Esophagus squamous epithelium (tissue), 5 donors: ENCODE measurements at regions not wholly inside any gene's neighbourhood (a gene's known extent, or its start where the extent isn't known, plus 50 kb on each side); places are given as distances from the start of the nearest gene placed in this dataset.

Source experiments
- DNase-seq: peaks from one replicate; lab custom pipeline; 2025; lab: John Stamatoyannopoulos, UW
- H3K27ac ChIP-seq, 4 donors: fragments of 200-600 bp; sonication (generic); one replicate each; pipeline ENCODE4 v1.5.1; 2016 to 2019; ENCODE audit warnings: mild to moderate bottlenecking in 1 of 4
- H3K27me3 ChIP-seq, 4 donors: fragments of 200-600 bp; sonication (generic); 1 replicate in 3 of 4; 2 replicates in 1 of 4; pipeline versions ENCODE4 v1.5.1 to v1.6.0; 2017 to 2021; ENCODE audit warnings: antibody characterized with exemption in 1 of 4
- H3K36me3 ChIP-seq, 3 donors: fragments of 200-600 bp; sonication (generic); one replicate each; pipeline ENCODE4 v1.5.1; 2016 to 2019
- H3K4me1 ChIP-seq, 3 donors: fragments of 200-600 bp; sonication (generic); one replicate each; pipeline ENCODE4 v1.5.1; 2017 to 2019
- H3K4me3 ChIP-seq, 4 donors: fragments of 200-600 bp; sonication (generic); 1 replicate in 3 of 4; 2 replicates in 1 of 4; pipeline ENCODE4 v1.5.1; 2016 to 2019; ENCODE audit warnings: mild to moderate bottlenecking in 2 of 4, moderate library complexity in 1 of 4
- H3K9me3 ChIP-seq, 3 donors: fragments of 200-600 bp; sonication (generic); one replicate each; pipeline ENCODE4 v1.5.1; 2016 to 2019
- POLR2A ChIP-seq, 4 donors: fragments of 450-650 bp; IDR thresholded peaks; one replicate each; pipeline ENCODE4 v1.6.1; 2017; ENCODE audit warnings: antibody characterized with exemption in 4 of 4, mild to moderate bottlenecking in 4 of 4, moderate library complexity in 3 of 4
- WGBS, 2 donors: methylation state at CpG; one replicate each; pipeline ENCODE4 v1.1.5; 2018; 5-methylcytosine and 5-hydroxymethylcytosine counted together
- intact Hi-C: fragments of 100-400 bp; cut with DNase I; formaldehyde crosslinking; loops from one replicate; pipeline ENCODE4 v1.15.0; 2022
- TF ChIP-seq, protein P1 (sequence below), 6 experiments: fragments of 450-650 bp in 4 of 6; fragments of 200-600 bp in 2 of 6; sonication (generic) in 2 of 6; IDR thresholded peaks; one replicate each; pipeline ENCODE4 v1.5.1; 2016 to 2019; ENCODE audit warnings: antibody characterized with exemption in 6 of 6, mild to moderate bottlenecking in 4 of 6, moderate library complexity in 4 of 6
- donor health status: DM: yes; HTN: yes; CAD: no.

- Histone ChIP-seq H3K27ac (no peak overlapping the region), H3K36me3 (no peaks in the 10 kb centered on the region), H3K4me1 (no peaks in the 10 kb centered on the region), H3K4me3 (no peak overlapping the region), H3K9me3 (no peaks in the 10 kb centered on the region), H3K27me3 (no peaks in the 10 kb centered on the region)
- 38% methylated on average over 3 of the region's 3 CpGs; no CpG with 5 or more reads in 1 of the 2 donors for WGBS, 2 donors
- no peak for TF ChIP-seq POLR2A (IDR thresholded peaks at IDR 0.05)
- TF ChIP-seq, protein P1, sequence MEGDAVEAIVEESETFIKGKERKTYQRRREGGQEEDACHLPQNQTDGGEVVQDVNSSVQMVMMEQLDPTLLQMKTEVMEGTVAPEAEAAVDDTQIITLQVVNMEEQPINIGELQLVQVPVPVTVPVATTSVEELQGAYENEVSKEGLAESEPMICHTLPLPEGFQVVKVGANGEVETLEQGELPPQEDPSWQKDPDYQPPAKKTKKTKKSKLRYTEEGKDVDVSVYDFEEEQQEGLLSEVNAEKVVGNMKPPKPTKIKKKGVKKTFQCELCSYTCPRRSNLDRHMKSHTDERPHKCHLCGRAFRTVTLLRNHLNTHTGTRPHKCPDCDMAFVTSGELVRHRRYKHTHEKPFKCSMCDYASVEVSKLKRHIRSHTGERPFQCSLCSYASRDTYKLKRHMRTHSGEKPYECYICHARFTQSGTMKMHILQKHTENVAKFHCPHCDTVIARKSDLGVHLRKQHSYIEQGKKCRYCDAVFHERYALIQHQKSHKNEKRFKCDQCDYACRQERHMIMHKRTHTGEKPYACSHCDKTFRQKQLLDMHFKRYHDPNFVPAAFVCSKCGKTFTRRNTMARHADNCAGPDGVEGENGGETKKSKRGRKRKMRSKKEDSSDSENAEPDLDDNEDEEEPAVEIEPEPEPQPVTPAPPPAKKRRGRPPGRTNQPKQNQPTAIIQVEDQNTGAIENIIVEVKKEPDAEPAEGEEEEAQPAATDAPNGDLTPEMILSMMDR (IDR thresholded peaks at IDR 0.05), result no peak
- DNase-seq, result no peak
- intact Hi-C loops, result no loop called here
Measured at GRCh38 chrY:8202837-8203236, 1134.4 kb upstream of the TSPY4 start.

- Histone ChIP-seq H3K27me3 (no peaks in the 10 kb centered on the region), H3K9me3 (no peaks in the 10 kb centered on the region), H3K4me3 (no peak overlapping the region), H3K4me1 (no peaks in the 10 kb centered on the region), H3K36me3 (no peaks in the 10 kb centered on the region), H3K27ac (no peak overlapping the region)
- intact Hi-C loops, result no loop called here
- WGBS, 2 donors, result 67% methylated on average over 1 of the region's 8 CpGs; no CpG with 5 or more reads in 1 of the 2 donors
- DNase-seq, result no peak
- TF ChIP-seq, protein P1 (IDR thresholded peaks at IDR 0.05), result no peak
- TF ChIP-seq POLR2A (IDR thresholded peaks at IDR 0.05), result no peak
Measured at GRCh38 chrY:8241144-8241543, 1096.1 kb upstream of the TSPY4 start.

GRCh38 chrY:8273807-8274206, 1063.5 kb upstream of the TSPY4 start:
- no peak for DNase-seq
- Histone ChIP-seq H3K27ac (no peak overlapping the region), H3K4me1 (no peaks in the 10 kb centered on the region), H3K36me3 (no peaks in the 10 kb centered on the region), H3K4me3 (no peak overlapping the region), H3K9me3 (no peaks in the 10 kb centered on the region), H3K27me3 (no peaks in the 10 kb centered on the region)
- intact Hi-C loops, result no loop called here
- TF ChIP-seq, protein P1 (IDR thresholded peaks at IDR 0.05), result no peak
- TF ChIP-seq POLR2A (IDR thresholded peaks at IDR 0.05), result no peak

- no peaks in the 10 kb centered on the region for H3K9me3 ChIP-seq
- H3K4me3 ChIP-seq, result no peak overlapping the region
- no peaks in the 10 kb centered on the region for H3K27me3 ChIP-seq
- TF ChIP-seq, protein P1 (IDR thresholded peaks at IDR 0.05), result no peak
- TF ChIP-seq POLR2A (IDR thresholded peaks at IDR 0.05), result no peak
- 71% methylated on average over 1 of the region's 1 CpG; no CpG with 5 or more reads in 1 of the 2 donors for WGBS, 2 donors
- no peaks in the 10 kb centered on the region for H3K36me3 ChIP-seq
- intact Hi-C loops, result no loop called here
- DNase-seq, result no peak
- H3K4me1 ChIP-seq, result no peaks in the 10 kb centered on the region
- H3K27ac ChIP-seq, result no peak overlapping the region
Measured at GRCh38 chrY:8305021-8305420, 1032.2 kb upstream of the TSPY4 start.

GRCh38 chrY:8324113-8324512, 1013.2 kb upstream of the TSPY4 start:
- Histone ChIP-seq H3K27me3 (no peaks in the 10 kb centered on the region), H3K9me3 (no peaks in the 10 kb centered on the region), H3K4me1 (no peaks in the 10 kb centered on the region), H3K36me3 (no peaks in the 10 kb centered on the region), H3K27ac (no peak overlapping the region), H3K4me3 (no peak overlapping the region)
- DNase-seq, result no peak
- TF ChIP-seq, protein P1 (IDR thresholded peaks at IDR 0.05), result no peak
- no peak for TF ChIP-seq POLR2A (IDR thresholded peaks at IDR 0.05)
- intact Hi-C loops, result no loop called here
